ENCODE measurements at regions not wholly inside any gene's neighbourhood (a gene's known extent, or its start where the extent isn't known, plus 50 kb on each side); places are given as distances from the start of the nearest gene placed in this dataset.

DNA sequence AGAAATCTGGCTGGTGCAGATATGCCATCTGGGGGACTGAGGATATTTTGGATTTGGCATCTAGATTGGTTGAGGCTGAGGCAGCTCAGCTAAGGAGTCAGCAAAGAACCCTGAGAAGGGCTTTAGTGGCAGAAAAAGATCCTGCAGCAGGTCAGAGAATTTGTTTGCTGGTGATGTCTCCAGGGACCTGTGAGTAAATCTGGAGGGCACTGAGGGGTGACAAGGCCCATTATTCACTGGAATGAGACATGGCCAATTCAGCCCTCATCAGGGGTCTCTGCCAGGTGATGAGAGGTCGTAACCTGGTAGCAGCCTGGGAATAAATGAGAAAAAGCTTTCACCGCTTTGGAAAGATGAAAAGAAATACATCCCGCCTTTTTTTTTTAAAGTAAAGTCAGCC, 118.3 kb upstream of the FBXL4 start:
- TF ChIP-seq, protein P1, sequence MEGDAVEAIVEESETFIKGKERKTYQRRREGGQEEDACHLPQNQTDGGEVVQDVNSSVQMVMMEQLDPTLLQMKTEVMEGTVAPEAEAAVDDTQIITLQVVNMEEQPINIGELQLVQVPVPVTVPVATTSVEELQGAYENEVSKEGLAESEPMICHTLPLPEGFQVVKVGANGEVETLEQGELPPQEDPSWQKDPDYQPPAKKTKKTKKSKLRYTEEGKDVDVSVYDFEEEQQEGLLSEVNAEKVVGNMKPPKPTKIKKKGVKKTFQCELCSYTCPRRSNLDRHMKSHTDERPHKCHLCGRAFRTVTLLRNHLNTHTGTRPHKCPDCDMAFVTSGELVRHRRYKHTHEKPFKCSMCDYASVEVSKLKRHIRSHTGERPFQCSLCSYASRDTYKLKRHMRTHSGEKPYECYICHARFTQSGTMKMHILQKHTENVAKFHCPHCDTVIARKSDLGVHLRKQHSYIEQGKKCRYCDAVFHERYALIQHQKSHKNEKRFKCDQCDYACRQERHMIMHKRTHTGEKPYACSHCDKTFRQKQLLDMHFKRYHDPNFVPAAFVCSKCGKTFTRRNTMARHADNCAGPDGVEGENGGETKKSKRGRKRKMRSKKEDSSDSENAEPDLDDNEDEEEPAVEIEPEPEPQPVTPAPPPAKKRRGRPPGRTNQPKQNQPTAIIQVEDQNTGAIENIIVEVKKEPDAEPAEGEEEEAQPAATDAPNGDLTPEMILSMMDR (IDR thresholded peaks at IDR 0.05; ENCODE audit: low read depth, low read length, poor library complexity, severe bottlenecking): no peak
- TF ChIP-seq EZH2phosphoT487 (IDR thresholded peaks at IDR 0.05; ENCODE audit: borderline replicate concordance, low read length): no peak
